ENCODE measurements at regions not wholly inside any gene's neighbourhood (a gene's known extent, or its start where the extent isn't known, plus 50 kb on each side); places are given as distances from the start of the nearest gene placed in this dataset.

- DNase-seq (ENCODE audit: low read depth in 2 of 2) = peak; percentile 9 to 41
Measured at GRCh38 chr2:12416600-12416999, 300.1 kb upstream of the TRIB2 start.

- DNase-seq (ENCODE audit: low read depth in 2 of 2) = no peak
Measured at GRCh38 chr2:12417786-12418185, 298.9 kb upstream of the TRIB2 start.

GRCh38 chr2:12419803-12420202 is 296.9 kb upstream of the TRIB2 start:
- no peak for DNase-seq (ENCODE audit: low read depth in 2 of 2)

- no peak for DNase-seq (ENCODE audit: low read depth in 2 of 2)
Measured at GRCh38 chr2:12421046-12421445, 295.7 kb upstream of the TRIB2 start.

- DNase-seq (ENCODE audit: low read depth in 2 of 2) = no peak
Measured at GRCh38 chr2:12424219-12424618, 292.5 kb upstream of the TRIB2 start.

- DNase-seq (ENCODE audit: low read depth in 2 of 2) = no peak
Measured at GRCh38 chr2:12424809-12425208, 291.9 kb upstream of the TRIB2 start.

- DNase-seq (ENCODE audit: low read depth in 2 of 2) = no peak
Measured at GRCh38 chr2:12428324-12428723, 288.4 kb upstream of the TRIB2 start.

GRCh38 chr2:12428786-12429185 is 287.9 kb upstream of the TRIB2 start:
- no peak for DNase-seq (ENCODE audit: low read depth in 2 of 2)

GRCh38 chr2:12429779-12430406 is 286.8 kb upstream of the TRIB2 start:
- no peak for DNase-seq (ENCODE audit: low read depth in 2 of 2)

GRCh38 chr2:12430407-12431133 is 286.2 kb upstream of the TRIB2 start:
- DNase-seq (ENCODE audit: low read depth in 2 of 2) = peak in 1 of 2 donors; percentile 16

- no peak for DNase-seq (ENCODE audit: low read depth in 2 of 2)
Measured at GRCh38 chr2:12432985-12433625, 283.6 kb upstream of the TRIB2 start.

- DNase-seq (ENCODE audit: low read depth in 2 of 2) = no peak
Measured at GRCh38 chr2:12433626-12433990, 283.1 kb upstream of the TRIB2 start.

- DNase-seq (ENCODE audit: low read depth in 2 of 2) = no peak
Measured at GRCh38 chr2:12434630-12435098, 282.1 kb upstream of the TRIB2 start.

- no peak for DNase-seq (ENCODE audit: low read depth in 2 of 2)
Measured at GRCh38 chr2:12435430-12436222, 281.1 kb upstream of the TRIB2 start.

- DNase-seq (ENCODE audit: low read depth in 2 of 2) = no peak
Measured at GRCh38 chr2:12436483-12436882, 280.3 kb upstream of the TRIB2 start.

- no peak for DNase-seq (ENCODE audit: low read depth in 2 of 2)
Measured at GRCh38 chr2:12436935-12437561, 279.7 kb upstream of the TRIB2 start.

- no peak for DNase-seq (ENCODE audit: low read depth in 2 of 2)
Measured at GRCh38 chr2:12440731-12441130, 276.0 kb upstream of the TRIB2 start.

GRCh38 chr2:12441750-12442475 is 274.8 kb upstream of the TRIB2 start:
- DNase-seq (ENCODE audit: low read depth in 2 of 2) = no peak

- DNase-seq (ENCODE audit: low read depth in 2 of 2) = no peak
Measured at GRCh38 chr2:12442476-12442847, 274.3 kb upstream of the TRIB2 start.

- no peak for DNase-seq (ENCODE audit: low read depth in 2 of 2)
Measured at GRCh38 chr2:12448846-12449505, 267.8 kb upstream of the TRIB2 start.

- DNase-seq (ENCODE audit: low read depth in 2 of 2) = no peak
Measured at GRCh38 chr2:12451726-12452125, 265.0 kb upstream of the TRIB2 start.
